GM23338 (cell line): ENCODE measurements at regions not wholly inside any gene's neighbourhood (a gene's known extent, or its start where the extent isn't known, plus 50 kb on each side); places are given as distances from the start of the nearest gene placed in this dataset.

Experiments used
- EZH2 ChIP-seq: fragments of 200-600 bp; sonication (generic); IDR thresholded peaks from one replicate; pipeline ENCODE4 v1.8.0; 2017; ENCODE audit warnings: antibody characterized with exemption, mild to moderate bottlenecking, low read depth; ENCODE audit not compliant: unreplicated experiment
- POLR2AphosphoS5 ChIP-seq: IDR thresholded peaks from 2 replicates; pipeline ENCODE4 v1.6.1; 2016; ENCODE audit warnings: antibody characterized with exemption, low read depth
- TF ChIP-seq, protein P1 (sequence below), 2 experiments: fragments of 200-600 bp in 1 of 2; sonication (generic) in 1 of 2; conservative IDR thresholded peaks; 2 replicates each; pipeline versions ENCODE4 v1.5.1 to v1.6.1; 2016 to 2017; ENCODE audit warnings: antibody characterized with exemption in 2 of 2, low read depth in 2 of 2, mild to moderate bottlenecking in 2 of 2, moderate library complexity in 1 of 2
- TF ChIP-seq, protein P2 (sequence below): IDR thresholded peaks from one replicate; pipeline ENCODE4 v1.6.1; 2018; ENCODE audit warnings: antibody characterized with exemption; ENCODE audit not compliant: unreplicated experiment

DNA sequence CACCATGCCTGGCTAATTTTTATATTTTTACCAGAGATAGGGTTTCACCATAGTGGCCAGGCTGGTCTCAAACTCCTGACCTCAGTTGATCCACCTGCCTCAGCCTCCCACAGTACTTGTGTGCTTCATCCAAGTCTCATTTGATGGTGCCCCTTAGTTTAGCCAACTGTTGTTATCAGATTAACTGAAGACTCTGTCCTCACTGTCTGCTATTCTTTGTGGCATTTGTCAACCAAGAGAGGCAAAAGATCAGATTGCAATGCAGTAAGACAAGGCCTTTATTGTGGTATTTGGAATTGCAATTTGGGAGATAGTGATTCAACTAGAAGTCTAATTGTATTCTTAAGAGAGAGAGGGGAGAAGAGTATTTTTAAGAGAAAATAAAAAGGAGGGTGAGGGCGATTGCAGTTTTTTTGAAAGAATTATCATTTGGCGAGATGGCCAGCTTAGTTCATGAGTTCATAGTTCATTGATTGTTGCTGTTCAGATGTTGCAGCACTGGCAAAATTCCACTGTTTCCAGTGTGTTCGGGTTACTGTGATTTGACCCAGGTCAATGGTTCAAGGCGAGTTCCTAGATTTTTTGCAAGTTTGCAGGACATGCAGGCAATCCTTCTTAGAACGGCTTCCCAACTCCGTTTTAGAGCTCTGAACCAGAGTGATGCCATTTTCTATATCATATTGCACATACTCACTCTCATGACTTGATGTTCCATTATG lies 1156.9 kb downstream of the CDH9 start:
- TF ChIP-seq, protein P1, sequence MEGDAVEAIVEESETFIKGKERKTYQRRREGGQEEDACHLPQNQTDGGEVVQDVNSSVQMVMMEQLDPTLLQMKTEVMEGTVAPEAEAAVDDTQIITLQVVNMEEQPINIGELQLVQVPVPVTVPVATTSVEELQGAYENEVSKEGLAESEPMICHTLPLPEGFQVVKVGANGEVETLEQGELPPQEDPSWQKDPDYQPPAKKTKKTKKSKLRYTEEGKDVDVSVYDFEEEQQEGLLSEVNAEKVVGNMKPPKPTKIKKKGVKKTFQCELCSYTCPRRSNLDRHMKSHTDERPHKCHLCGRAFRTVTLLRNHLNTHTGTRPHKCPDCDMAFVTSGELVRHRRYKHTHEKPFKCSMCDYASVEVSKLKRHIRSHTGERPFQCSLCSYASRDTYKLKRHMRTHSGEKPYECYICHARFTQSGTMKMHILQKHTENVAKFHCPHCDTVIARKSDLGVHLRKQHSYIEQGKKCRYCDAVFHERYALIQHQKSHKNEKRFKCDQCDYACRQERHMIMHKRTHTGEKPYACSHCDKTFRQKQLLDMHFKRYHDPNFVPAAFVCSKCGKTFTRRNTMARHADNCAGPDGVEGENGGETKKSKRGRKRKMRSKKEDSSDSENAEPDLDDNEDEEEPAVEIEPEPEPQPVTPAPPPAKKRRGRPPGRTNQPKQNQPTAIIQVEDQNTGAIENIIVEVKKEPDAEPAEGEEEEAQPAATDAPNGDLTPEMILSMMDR (conservative IDR thresholded peaks at IDR 0.05; ENCODE audit: low read depth in 2 of 2) = no peak
- TF ChIP-seq, protein P2, sequence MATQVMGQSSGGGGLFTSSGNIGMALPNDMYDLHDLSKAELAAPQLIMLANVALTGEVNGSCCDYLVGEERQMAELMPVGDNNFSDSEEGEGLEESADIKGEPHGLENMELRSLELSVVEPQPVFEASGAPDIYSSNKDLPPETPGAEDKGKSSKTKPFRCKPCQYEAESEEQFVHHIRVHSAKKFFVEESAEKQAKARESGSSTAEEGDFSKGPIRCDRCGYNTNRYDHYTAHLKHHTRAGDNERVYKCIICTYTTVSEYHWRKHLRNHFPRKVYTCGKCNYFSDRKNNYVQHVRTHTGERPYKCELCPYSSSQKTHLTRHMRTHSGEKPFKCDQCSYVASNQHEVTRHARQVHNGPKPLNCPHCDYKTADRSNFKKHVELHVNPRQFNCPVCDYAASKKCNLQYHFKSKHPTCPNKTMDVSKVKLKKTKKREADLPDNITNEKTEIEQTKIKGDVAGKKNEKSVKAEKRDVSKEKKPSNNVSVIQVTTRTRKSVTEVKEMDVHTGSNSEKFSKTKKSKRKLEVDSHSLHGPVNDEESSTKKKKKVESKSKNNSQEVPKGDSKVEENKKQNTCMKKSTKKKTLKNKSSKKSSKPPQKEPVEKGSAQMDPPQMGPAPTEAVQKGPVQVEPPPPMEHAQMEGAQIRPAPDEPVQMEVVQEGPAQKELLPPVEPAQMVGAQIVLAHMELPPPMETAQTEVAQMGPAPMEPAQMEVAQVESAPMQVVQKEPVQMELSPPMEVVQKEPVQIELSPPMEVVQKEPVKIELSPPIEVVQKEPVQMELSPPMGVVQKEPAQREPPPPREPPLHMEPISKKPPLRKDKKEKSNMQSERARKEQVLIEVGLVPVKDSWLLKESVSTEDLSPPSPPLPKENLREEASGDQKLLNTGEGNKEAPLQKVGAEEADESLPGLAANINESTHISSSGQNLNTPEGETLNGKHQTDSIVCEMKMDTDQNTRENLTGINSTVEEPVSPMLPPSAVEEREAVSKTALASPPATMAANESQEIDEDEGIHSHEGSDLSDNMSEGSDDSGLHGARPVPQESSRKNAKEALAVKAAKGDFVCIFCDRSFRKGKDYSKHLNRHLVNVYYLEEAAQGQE = no peak
- TF ChIP-seq POLR2AphosphoS5 = no peak
- TF ChIP-seq EZH2 = no peak
